ENCODE measurements at regions not wholly inside any gene's neighbourhood (a gene's known extent, or its start where the extent isn't known, plus 50 kb on each side); places are given as distances from the start of the nearest gene placed in this dataset.

DNA sequence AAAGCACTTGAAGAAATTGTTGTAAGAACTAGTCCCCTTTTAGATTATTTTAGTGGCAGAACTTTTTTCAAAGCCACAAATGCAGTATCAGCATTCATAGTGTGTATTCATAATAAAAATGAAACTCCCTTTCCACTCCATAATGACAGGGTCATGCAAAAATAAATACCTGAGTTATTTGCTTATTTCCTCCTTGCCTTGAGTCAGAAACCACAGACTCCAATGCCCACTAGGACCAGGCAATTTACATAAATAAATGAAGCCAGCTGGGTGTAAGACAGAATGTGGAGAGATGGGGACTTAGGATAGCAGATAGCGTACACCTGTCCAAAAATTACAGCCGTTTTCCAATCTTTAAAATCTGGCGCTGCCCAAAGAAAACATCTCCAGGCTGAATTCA, 417.8 kb downstream of the TMEM161B start:
- TF ChIP-seq, protein P1, sequence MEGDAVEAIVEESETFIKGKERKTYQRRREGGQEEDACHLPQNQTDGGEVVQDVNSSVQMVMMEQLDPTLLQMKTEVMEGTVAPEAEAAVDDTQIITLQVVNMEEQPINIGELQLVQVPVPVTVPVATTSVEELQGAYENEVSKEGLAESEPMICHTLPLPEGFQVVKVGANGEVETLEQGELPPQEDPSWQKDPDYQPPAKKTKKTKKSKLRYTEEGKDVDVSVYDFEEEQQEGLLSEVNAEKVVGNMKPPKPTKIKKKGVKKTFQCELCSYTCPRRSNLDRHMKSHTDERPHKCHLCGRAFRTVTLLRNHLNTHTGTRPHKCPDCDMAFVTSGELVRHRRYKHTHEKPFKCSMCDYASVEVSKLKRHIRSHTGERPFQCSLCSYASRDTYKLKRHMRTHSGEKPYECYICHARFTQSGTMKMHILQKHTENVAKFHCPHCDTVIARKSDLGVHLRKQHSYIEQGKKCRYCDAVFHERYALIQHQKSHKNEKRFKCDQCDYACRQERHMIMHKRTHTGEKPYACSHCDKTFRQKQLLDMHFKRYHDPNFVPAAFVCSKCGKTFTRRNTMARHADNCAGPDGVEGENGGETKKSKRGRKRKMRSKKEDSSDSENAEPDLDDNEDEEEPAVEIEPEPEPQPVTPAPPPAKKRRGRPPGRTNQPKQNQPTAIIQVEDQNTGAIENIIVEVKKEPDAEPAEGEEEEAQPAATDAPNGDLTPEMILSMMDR (IDR thresholded peaks at IDR 0.05) = no peak
- no peak for TF ChIP-seq EZH2 (IDR thresholded peaks at IDR 0.05; ENCODE audit: borderline replicate concordance, insufficient read depth, low read depth, low read length, poor library complexity, severe bottlenecking)

All from B cell (primary cell).